SU-DHL-6 (cell line): ENCODE measurements at regions not wholly inside any gene's neighbourhood (a gene's known extent, or its start where the extent isn't known, plus 50 kb on each side); places are given as distances from the start of the nearest gene placed in this dataset.

Experiments
- H2AFZ ChIP-seq: fragments of 200-600 bp; sonication (generic); 2 replicates; pipeline ENCODE4 v1.6.1; 2014; ENCODE audit warnings: low read depth, mild to moderate bottlenecking, moderate library complexity, mixed read lengths, antibody characterized with exemption, low read length; ENCODE audit not compliant: severe bottlenecking
- H3F3A ChIP-seq: fragments of 200-600 bp; shearing (Covaris generic); 2 replicates; pipeline ENCODE4 v1.6.0; 2016; ENCODE audit warnings: antibody characterized with exemption, mild to moderate bottlenecking; ENCODE audit not compliant: insufficient read depth
- H3K27ac ChIP-seq: fragments of 200-600 bp; sonication (generic); 2 replicates; pipeline ENCODE4 v1.5.1; 2016; ENCODE audit warnings: low read depth, mild to moderate bottlenecking, low read length, moderate library complexity, mixed read lengths
- H3K27me3 ChIP-seq: fragments of 200-600 bp; sonication (generic), shearing (Covaris generic); 2 replicates; pipeline ENCODE4 v1.6.0; 2014; ENCODE audit warnings: mild to moderate bottlenecking, low read length
- H3K36me3 ChIP-seq: fragments of 200-600 bp; sonication (generic); 2 replicates; pipeline ENCODE4 v1.6.1; 2014; ENCODE audit warnings: mild to moderate bottlenecking, low read length, mixed read lengths
- H3K4me2 ChIP-seq: fragments of 300-600, 200-600 bp; shearing (Covaris generic), sonication (generic); 2 replicates; pipeline ENCODE4 v1.6.0; 2014; ENCODE audit warnings: low read length, low read depth, mild to moderate bottlenecking; ENCODE audit not compliant: poor library complexity, severe bottlenecking
- H3K4me3 ChIP-seq: fragments of 200-600 bp; sonication (generic); 2 replicates; pipeline ENCODE4 v1.5.1; 2014; ENCODE audit warnings: antibody characterized with exemption, low read length, mild to moderate bottlenecking, mixed read lengths; ENCODE audit not compliant: insufficient read depth, poor library complexity, severe bottlenecking
- H3K79me2 ChIP-seq: fragments of 200-600 bp; sonication (generic); 2 replicates; pipeline ENCODE4 v1.6.1; 2014; ENCODE audit warnings: mild to moderate bottlenecking, low read length, moderate library complexity; ENCODE audit not compliant: insufficient read depth
- H3K9ac ChIP-seq: fragments of 200-600 bp; sonication (generic); 2 replicates; pipeline ENCODE4 v1.7.0; 2014; ENCODE audit warnings: mild to moderate bottlenecking, low read length
- H3K9me2 ChIP-seq: fragments of 200-600 bp; sonication (generic); replicated peaks from 2 replicates; pipeline ENCODE4 v1.6.1; 2014; ENCODE audit warnings: low read length; ENCODE audit not compliant: insufficient read depth
- H3K9me3 ChIP-seq: fragments of 200-600 bp; sonication (generic); 2 replicates; pipeline ENCODE4 v1.6.1; 2014; ENCODE audit warnings: low read length, mixed read lengths; ENCODE audit not compliant: insufficient read depth
- H4K20me1 ChIP-seq: fragments of 200-600 bp; sonication (generic); 2 replicates; pipeline ENCODE4 v1.6.1; 2014; ENCODE audit warnings: low read depth, mild to moderate bottlenecking, antibody characterized with exemption, low read length, moderate library complexity, mixed read lengths
- EZH2phosphoT487 ChIP-seq: fragments of 200-600 bp; sonication (generic), shearing (Covaris generic); conservative IDR thresholded peaks from 2 replicates; pipeline ENCODE4 v1.6.1; 2018; ENCODE audit warnings: mild to moderate bottlenecking, antibody characterized with exemption, low read length, moderate library complexity, mixed read lengths
- TF ChIP-seq, protein P1 (sequence below): fragments of 200-600 bp; sonication (generic); IDR thresholded peaks from one replicate; pipeline ENCODE4 v1.5.1; 2017; ENCODE audit warnings: antibody characterized with exemption, mild to moderate bottlenecking, low read length, moderate library complexity; ENCODE audit not compliant: insufficient read depth, poor library complexity, severe bottlenecking

DNA sequence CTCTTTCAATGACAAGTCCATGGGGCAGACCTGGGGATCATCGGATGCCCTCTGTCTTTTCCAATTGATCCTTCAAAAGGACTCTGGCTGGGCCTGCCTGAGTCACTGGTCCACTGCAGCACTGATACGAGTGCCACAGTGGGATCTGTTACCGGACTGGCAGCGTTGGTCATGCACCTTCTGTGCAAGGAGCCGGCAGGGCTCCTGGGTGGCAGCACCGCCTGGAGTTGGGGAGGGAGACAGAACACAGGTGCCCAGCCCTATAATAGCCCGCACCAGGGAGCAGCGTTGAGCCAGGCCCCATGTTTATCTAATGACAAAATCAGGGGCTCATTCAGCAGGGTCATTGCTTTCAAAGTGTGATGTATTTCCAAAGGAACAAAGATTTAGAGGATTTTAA lies 64.2 kb upstream of the NXT1 start:
- no peaks in the 10 kb centered on the region for H3K27me3 ChIP-seq
- no peaks in the 10 kb centered on the region for H3K79me2 ChIP-seq
- no peaks in the 10 kb centered on the region for H4K20me1 ChIP-seq
- no peak overlapping the region for H3K4me2 ChIP-seq
- H3K4me3 ChIP-seq = no peak overlapping the region
- no peaks in the 10 kb centered on the region for H3K36me3 ChIP-seq
- no peaks in the 10 kb centered on the region for H3F3A ChIP-seq
- no peak overlapping the region for H3K9ac ChIP-seq
- no peak overlapping the region for H2AFZ ChIP-seq
- no peak for TF ChIP-seq EZH2phosphoT487
- TF ChIP-seq, protein P1, sequence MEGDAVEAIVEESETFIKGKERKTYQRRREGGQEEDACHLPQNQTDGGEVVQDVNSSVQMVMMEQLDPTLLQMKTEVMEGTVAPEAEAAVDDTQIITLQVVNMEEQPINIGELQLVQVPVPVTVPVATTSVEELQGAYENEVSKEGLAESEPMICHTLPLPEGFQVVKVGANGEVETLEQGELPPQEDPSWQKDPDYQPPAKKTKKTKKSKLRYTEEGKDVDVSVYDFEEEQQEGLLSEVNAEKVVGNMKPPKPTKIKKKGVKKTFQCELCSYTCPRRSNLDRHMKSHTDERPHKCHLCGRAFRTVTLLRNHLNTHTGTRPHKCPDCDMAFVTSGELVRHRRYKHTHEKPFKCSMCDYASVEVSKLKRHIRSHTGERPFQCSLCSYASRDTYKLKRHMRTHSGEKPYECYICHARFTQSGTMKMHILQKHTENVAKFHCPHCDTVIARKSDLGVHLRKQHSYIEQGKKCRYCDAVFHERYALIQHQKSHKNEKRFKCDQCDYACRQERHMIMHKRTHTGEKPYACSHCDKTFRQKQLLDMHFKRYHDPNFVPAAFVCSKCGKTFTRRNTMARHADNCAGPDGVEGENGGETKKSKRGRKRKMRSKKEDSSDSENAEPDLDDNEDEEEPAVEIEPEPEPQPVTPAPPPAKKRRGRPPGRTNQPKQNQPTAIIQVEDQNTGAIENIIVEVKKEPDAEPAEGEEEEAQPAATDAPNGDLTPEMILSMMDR = no peak
- no peak overlapping the region for H3K27ac ChIP-seq
- no peaks in the 10 kb centered on the region for H3K9me3 ChIP-seq
- no peaks in the 10 kb centered on the region for H3K9me2 ChIP-seq

DNA sequence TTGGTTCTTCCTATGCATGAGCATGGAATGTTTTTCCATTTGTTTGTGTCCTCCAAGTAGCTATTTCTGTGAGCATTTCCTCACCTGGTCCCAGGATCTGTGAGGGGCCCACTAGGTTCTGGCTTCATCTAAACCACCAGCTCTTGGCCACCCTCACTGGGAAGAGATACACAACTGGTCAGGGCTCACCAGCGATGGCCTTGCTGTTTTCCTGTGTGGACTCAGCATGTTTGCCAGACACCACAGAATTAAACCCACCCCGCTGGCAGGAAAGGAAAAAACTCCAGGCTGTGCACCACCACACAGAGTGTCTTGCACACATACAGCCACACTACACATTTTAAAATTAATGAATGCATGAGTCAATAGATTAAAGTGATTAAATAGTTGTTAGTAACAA lies 65.1 kb upstream of the NXT1 start:
- no peaks in the 10 kb centered on the region for H4K20me1 ChIP-seq
- H3K9me2 ChIP-seq = no peaks in the 10 kb centered on the region
- H3K27ac ChIP-seq = no peak overlapping the region
- no peaks in the 10 kb centered on the region for H3K27me3 ChIP-seq
- no peaks in the 10 kb centered on the region for H3K36me3 ChIP-seq
- no peak for TF ChIP-seq EZH2phosphoT487
- TF ChIP-seq, protein P1 = no peak
- H3K4me3 ChIP-seq = no peak overlapping the region
- no peak overlapping the region for H3K9ac ChIP-seq
- H3K79me2 ChIP-seq = no peaks in the 10 kb centered on the region
- no peaks in the 10 kb centered on the region for H3F3A ChIP-seq
- H2AFZ ChIP-seq = no peak overlapping the region
- H3K9me3 ChIP-seq = no peaks in the 10 kb centered on the region
- no peak overlapping the region for H3K4me2 ChIP-seq

DNA sequence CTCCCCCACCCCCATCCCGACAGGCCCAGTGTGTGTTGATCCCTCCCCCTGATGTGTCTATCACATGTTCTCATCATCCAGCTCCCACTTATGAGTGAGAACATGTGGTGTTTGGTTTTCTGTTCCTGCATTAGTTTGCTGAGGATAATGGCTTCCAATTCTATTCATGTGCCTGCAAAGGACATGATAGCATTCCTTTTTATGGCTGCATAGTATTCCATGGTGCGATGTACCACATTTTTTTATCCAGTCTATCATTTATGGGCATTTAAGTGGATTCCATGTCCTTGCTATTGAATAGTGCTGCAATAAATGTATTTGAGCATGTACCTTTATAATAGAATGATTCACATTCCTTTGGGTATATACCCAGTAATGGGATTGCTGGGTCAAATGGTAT lies 66.6 kb upstream of the NXT1 start:
- no peaks in the 10 kb centered on the region for H3K79me2 ChIP-seq
- H3K27ac ChIP-seq = no peak overlapping the region
- no peaks in the 10 kb centered on the region for H3K9me2 ChIP-seq
- H2AFZ ChIP-seq = no peak overlapping the region
- H4K20me1 ChIP-seq = no peaks in the 10 kb centered on the region
- H3F3A ChIP-seq = no peaks in the 10 kb centered on the region
- H3K4me3 ChIP-seq = no peak overlapping the region
- no peak overlapping the region for H3K9ac ChIP-seq
- H3K9me3 ChIP-seq = no peaks in the 10 kb centered on the region
- H3K4me2 ChIP-seq = no peak overlapping the region
- H3K36me3 ChIP-seq = no peaks in the 10 kb centered on the region
- TF ChIP-seq, protein P1 = no peak
- TF ChIP-seq EZH2phosphoT487 = no peak
- H3K27me3 ChIP-seq = no peaks in the 10 kb centered on the region
